ENCODE measurements at regions not wholly inside any gene's neighbourhood (a gene's known extent, or its start where the extent isn't known, plus 50 kb on each side); places are given as distances from the start of the nearest gene placed in this dataset.

DNA sequence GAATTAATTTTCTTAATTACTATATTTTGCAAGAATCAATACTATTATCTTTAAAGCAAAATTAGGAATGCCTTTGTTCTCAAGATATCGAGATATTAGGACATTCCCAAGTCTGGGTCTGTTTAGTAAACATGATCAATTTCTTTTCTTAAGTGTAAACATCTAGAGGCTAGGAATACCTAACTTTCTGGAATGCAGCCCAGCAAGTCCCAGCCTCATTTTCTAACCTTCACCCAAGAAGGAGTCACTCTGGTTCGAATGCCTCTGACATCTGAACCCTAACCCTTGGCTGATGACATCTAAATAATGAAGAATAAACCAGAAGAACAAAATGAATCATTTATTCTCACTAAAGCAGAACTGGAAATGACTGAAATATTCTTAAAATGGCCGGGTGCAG lies 297.5 kb upstream of the IRX3 start:
- Histone ChIP-seq H3K4me3 (no peak overlapping the region), H3K27ac (no peak overlapping the region)
- TF ChIP-seq, protein P1, sequence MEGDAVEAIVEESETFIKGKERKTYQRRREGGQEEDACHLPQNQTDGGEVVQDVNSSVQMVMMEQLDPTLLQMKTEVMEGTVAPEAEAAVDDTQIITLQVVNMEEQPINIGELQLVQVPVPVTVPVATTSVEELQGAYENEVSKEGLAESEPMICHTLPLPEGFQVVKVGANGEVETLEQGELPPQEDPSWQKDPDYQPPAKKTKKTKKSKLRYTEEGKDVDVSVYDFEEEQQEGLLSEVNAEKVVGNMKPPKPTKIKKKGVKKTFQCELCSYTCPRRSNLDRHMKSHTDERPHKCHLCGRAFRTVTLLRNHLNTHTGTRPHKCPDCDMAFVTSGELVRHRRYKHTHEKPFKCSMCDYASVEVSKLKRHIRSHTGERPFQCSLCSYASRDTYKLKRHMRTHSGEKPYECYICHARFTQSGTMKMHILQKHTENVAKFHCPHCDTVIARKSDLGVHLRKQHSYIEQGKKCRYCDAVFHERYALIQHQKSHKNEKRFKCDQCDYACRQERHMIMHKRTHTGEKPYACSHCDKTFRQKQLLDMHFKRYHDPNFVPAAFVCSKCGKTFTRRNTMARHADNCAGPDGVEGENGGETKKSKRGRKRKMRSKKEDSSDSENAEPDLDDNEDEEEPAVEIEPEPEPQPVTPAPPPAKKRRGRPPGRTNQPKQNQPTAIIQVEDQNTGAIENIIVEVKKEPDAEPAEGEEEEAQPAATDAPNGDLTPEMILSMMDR (IDR thresholded peaks at IDR 0.05), result no peak
- DNase-seq (ENCODE audit: low spot score), result no peak

DNA sequence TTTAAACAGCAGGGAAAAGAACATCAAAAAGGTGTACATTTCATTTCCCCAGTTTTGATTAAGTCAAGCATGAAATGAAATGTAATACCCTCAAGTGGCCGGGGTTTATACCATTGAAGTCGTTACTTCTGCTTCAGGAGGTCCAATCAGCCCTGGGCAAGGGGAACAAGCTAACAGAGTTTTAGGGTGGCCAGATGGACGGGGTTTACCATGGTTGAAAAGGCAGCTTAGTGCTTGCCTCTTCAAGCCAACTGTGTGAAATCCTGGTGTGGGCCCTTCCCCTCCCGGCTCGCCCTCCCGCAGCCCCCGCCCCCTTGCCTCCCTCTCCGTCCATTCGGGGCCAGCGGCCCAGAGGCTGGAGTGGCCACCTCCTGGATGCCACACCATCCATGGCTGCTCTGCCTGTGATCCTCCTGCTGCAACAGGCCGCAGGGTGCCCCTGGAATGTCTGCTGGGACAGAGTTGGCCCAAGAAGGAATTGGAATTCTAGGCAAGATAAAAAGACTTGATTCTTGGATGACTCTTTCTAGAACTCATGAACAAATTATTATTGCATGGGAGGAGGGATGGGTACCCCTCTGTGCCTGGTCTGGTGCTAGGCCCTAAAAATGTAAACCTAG lies 296.2 kb upstream of the IRX3 start:
- Histone ChIP-seq H3K27ac (no peak overlapping the region), H3K4me3 (no peak overlapping the region)
- TF ChIP-seq, protein P1 (IDR thresholded peaks at IDR 0.05), result no peak
- DNase-seq (ENCODE audit: low spot score), result no peak

DNA sequence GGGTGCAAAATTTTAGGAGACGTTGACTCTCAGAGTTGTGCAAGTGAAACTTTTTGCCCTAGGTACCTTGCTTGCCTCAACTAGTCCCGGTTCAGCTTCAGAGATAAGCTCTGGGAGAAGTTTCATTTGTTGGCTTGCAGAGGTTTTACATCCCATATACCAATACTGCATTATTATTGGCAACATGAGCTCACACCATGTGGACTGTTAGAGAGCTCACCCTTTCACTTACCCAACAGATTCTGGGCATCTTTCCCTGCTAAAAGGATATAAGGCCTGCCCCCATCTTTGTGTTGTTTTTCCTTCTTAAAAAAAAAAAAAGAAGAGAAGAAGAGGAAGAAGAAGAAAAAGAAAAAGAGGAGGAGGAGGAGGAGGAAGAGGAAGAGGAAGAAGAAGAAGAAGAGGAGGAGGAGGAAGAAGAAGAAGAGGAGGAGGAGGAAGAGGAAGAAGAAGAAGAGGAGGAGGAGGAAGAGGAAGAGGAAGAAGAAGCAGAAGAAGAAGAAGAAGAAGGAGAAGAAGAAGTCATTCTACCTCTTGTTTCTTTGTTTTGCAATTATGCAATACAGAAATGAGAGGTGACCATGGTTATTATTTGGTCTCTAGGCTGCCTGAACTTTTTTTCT lies 292.6 kb upstream of the IRX3 start:
- TF ChIP-seq, protein P1 (IDR thresholded peaks at IDR 0.05), result no peak

DNA sequence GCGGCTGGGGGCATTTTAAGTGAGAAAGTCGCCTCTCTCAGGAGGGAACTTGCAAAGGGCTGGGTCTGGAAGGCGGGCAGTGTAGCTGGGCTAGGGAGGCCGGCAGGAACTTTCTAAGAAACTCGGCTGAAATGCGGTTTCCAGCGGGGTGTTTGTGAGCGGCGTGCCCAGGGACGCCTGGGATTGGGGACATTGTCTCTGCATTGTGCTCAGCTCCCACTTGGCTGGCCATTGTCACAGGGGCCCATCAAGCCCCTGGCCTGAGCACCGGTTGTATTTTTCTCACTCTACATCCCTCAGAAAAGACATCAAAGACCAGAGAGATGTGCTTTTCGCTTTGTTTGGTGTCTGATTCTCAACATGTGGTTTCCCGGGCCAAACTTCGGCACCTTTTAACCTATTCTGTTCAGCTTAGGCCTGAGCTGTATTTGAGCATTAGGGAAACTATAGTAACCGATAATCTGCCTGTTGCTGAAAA lies 291.1 kb upstream of the IRX3 start:
- Histone ChIP-seq H3K4me3 (no peak overlapping the region), H3K27ac (no peak overlapping the region)
- no peak for DNase-seq (ENCODE audit: low spot score)
- TF ChIP-seq, protein P1 (IDR thresholded peaks at IDR 0.05), result no peak

More for the DNA sequence above, 292.6 kb upstream of the IRX3 start:
- Histone ChIP-seq H3K4me3 (no peak overlapping the region), H3K27ac (no peak overlapping the region)
- DNase-seq (ENCODE audit: low spot score), result no peak

DNA sequence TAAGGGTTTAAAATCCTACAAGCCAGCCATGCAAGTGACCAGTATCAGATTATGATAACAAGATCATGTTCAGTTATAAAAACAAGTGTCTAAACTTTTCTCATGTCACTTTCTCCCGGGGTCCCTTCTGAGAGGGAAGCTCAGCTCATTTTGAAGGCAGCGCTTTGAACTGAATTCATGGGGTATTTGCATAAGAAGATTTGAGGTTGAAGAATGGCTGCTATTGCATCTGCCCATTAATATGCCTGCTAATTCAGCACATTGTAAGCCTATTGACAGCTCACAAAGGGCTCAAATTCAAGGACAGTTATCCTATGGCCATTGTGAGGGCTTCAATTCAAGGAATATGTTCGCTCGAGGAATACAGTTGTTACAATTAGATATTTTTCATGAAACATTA lies 290.2 kb upstream of the IRX3 start:
- DNase-seq (ENCODE audit: low spot score), result no peak
- TF ChIP-seq, protein P1 (IDR thresholded peaks at IDR 0.05), result no peak
- no peak overlapping the region for H3K27ac ChIP-seq
- no peak overlapping the region for H3K4me3 ChIP-seq

DNA sequence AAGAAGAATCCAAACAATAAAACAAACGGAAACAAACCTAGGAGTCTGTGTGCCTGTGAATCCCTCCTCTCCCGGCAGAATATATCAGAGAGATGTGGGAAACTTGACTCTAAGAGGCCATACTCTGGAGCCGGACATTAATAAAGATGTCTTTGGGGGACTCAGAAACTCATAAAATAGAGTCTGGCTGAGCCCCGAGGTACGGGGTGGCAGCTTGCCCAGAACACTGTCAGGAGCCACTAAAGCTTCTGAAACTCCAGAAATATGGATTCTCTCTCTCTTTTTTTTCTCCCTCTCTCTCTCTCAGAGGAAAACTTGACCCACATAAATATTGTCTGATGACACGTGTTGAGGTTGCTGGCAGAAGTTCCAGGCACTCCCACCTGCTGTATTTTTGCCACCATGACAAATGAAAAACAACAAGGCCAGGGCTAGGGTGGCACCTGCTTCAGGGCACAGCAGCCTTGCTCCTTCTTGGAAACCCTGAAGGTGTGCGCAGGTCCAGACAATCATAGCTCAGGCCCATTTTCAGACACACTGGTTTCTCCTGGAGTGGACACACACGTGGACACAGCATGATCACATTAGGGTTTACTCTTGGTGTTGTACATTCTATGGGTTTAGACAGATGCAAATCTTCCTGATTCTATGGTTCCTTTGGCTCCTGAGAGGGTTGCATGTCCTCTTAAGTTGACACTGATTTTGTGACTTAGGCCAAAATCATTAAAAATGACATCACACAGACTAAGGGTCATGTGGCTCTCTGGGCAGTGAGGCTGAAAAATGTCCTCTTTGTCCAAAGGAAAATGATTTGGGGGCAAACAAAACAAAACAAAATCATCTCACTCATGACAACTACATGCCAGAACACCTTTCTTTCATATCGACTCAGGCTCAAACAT lies 282.6 kb upstream of the IRX3 start:
- DNase-seq (ENCODE audit: low spot score), result no peak
- Histone ChIP-seq H3K27ac (no peak overlapping the region), H3K4me3 (no peak overlapping the region)
- TF ChIP-seq, protein P1 (IDR thresholded peaks at IDR 0.05), result no peak

Data from coronary artery (tissue), 2 donors.